GM19035 (cell line): ENCODE measurements at regions not wholly inside any gene's neighbourhood (a gene's known extent, or its start where the extent isn't known, plus 50 kb on each side); places are given as distances from the start of the nearest gene placed in this dataset.

Experiments
- ATAC-seq: cut with Tn5 transposase; IDR thresholded peaks from one replicate; pipeline ENCODE4 v1.9.1; 2021; ENCODE audit not compliant: unreplicated experiment

DNA sequence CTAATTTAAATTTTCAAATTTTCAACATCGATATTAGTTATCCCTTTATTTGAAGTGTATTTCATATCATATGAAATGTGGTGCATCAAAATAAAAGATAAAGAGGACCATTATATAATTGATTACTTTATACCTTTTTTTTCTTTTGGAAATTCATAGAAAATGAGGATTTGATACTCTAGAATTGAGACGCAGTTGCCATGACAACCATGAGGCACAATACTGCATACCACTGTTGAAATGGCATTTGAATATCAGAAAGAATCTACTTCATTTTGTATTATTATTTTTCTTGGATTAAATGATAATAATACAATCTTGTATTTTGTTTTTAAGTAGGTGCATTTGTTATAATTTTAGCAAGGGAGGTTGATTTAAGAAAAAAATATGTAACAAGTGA is 323.1 kb downstream of the PCDH18 start:
- no peak for ATAC-seq

DNA sequence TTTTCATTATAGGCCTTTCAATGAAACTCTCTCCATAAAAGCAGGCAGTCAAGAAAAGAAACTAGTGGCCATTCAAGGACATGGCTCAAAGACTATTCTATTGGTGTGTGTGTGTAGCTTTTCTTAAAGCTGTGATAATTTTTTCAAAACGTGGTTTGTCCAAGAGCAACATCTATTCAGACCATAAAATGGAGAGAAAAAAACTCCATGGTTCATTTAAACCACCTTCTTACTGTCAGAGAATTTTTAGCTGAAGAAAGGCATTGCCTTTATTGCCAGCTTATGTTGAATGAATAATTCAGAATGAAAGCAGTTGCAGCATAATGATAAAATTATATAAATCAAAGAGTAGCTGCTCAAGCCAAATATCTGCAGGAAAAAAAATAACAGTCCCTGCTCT is 325.5 kb downstream of the PCDH18 start:
- no peak for ATAC-seq

DNA sequence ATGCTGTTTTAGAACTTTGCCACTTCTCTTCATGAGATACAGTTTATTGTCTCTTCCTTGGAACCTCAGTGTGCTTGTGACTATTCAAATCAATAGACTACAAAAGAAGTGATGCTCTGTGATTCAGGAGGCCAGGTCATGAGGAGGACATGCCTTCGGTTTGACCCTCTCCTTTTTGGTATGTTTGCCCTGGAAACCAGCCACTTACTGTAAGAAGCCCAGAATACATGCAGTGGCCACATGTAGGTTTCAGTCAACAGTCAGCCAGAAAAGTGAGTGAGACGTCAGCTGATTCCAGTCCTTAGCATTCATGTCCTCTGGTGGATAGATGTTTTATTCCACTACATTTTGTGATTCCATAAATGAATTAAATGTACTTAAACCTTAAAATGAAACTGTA is 328.7 kb downstream of the PCDH18 start:
- ATAC-seq = no peak

DNA sequence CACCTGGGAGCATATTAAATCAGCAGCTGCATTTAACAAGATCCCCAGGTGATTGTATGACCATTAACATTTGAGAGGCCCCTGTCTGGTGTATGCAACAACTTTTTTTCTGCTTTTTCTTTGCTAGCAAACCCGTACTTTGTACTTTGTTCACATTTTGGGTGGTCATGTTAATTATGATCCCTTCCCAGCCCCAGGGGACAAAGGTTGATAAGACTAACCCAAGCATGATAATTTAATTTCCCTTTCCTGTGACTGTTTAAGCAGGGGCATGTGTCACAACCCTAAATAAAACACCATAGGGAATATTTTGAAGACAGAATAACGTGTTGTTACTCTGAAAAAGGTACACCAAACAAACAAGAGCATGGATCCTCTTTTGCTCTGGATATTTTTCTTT is 332.0 kb downstream of the PCDH18 start:
- ATAC-seq = no peak

DNA sequence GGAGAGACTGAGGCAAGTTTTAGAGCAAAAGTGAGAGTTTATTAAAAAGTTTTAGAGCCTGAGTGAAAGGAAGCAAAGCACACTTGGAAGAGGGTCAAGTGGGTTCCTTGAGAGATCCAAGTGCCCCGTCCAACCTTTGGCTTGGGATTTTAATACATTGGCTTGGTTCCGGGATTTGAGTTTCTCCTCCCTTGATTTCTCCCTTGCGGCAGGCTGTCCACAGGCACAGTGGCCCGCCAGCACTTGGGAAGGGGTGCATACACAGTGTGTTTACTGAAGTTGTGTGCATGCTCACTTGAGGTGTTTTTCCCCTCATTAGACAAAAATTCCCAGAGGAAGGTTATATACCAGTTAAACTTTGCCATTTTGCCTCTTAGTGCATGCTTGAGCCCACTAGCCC is 333.5 kb downstream of the PCDH18 start:
- no peak for ATAC-seq

DNA sequence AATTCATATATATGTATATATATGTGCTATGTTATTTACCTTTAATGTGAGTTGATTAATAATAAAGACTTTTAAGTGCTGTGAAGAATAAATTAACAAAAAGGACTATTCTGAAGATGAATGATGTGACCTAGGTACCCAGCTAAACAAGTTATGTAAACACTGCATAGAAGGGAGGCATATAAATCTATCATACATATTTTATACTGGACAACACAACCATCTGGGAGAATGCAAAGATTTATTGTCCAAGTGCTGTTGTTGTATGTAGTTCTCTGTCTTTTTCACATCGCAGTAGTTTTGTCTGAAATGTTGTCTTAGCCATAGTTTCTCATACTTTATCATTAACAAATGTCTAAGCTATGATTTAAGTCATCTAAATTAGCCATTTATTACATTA is 337.6 kb downstream of the PCDH18 start:
- no peak for ATAC-seq

GRCh38 chr4:137193564-137193963 is 338.7 kb downstream of the PCDH18 start:
- no peak for ATAC-seq

- no peak for ATAC-seq
Measured at GRCh38 chr4:137181293-137181899, 350.9 kb downstream of the PCDH18 start.

DNA sequence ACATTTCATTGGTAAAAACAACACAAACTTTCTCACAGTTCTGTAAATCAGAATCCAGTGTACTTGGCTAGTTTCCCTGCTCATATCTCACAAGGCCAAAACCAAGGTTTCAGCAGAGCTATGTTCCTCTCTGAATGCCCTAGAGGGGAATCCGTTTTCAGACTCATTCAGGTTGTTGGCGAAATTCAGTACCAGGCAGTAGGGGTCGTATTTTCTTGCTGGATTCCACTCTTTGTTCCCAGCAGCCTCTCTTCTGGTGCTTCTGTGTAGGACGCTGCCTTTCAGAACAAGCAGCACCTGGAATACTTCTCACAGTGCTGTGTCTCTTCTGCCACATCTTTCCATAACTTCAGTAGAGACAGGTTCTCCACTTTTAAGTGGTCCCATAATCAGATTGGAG is 351.9 kb downstream of the PCDH18 start:
- no peak for ATAC-seq

DNA sequence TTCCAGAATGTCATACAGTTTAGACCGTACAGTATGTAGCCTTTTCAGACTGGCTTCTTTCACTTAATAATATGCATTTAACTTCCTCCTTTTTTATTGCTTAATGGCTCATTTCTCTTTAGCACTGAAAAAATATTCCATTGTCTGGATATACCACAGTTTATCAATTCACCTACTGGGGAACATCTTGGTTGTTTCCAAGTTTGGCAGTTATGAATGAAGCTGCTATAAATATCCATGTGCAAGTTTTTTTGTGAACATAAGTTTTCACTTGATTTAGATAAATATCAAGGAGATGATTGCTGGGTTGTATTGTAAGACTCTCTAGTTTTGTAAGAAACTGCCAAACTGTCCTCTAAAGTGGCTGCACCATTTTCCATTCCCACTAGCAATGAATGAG is 375.5 kb downstream of the PCDH18 start:
- ATAC-seq = no peak

DNA sequence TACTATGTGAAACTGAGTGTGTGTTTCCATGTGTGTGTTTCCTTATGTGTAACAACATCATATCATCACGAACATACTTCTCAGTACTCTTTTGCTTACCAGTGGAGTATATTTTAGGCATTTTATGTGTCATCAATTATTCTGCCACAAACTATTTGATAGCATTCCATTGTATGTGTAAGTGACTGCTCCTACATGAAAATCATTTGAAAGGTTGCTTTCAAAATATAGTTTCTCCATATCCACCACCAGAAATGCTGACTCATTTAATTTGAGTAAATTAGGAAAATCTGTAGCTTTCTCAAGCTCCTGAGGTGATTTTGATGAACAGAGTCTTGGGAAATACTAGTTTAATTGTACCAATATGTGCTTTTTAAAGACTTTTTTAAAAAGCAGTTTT is 376.2 kb downstream of the PCDH18 start:
- ATAC-seq = no peak

DNA sequence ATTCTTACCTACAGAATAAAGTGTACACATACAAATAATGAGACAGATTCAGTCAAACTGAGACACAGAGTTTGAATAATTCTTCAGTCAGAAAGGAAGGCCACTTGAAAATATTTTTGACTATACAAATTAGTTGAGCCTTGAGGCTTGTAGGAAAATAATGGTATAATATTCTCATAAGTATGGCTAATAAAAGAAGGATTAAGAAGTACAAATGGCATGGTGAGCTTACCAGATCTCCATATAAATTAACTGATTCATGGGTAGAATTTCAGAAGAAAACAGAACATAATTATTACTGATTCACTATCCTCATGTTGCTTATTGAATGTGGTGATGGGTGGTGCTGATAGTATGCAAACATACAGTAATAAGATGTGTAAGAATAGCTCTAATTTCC is 401.1 kb downstream of the PCDH18 start:
- no peak for ATAC-seq

DNA sequence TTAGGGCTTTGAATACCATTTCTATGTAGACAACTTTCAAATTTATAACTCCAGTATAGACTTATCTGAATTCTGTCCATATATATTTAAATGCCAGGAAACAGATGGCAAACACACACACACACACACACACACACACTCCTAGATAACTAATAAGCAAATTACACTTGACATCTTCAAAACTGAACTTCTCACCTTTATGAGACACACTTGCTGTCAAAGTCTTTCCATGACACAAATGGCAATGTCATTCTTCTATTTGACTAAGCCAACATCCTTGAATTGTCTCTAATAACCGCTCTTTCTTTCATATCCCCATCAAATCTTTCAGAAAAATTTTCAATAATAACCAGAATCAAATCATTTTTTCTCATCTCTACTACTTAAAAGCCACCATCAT is 402.4 kb downstream of the PCDH18 start:
- ATAC-seq = no peak

DNA sequence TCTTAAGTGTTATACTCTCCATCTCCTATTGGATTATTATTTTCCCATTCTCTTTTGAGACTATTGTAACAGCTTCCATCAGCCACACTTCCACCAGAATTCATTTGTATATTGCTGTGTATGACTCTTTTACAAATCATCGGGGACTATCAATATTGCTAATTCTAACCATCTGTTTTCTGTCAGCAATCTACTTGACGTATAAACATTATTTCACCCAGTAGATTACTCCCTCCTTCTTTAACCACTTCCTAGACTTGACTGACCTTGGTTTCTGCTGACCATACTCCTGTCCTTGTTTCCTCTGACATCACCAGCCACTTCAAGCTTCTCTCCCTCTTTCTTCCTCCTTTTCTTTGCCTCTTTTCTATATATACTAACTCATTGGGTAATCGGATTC is 402.9 kb downstream of the PCDH18 start:
- ATAC-seq = no peak

DNA sequence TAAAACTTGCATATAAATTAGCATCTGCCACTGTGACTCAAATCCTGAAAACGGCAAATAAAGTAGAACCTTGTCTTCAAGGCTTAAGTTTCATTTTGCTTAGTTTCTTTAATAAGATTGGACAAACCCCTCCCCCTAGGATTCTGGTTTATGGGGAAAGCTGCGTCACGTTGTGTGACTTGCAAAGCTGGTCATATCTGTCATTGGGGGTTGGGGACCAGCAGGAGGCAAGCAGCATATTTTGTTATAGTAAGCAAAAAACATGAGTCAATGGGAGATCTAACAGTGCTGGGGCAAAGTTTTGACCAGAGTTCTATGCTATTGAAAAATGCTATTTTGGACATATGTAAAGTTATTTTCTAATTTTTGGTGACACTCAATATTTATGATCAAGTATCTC is 407.3 kb downstream of the PCDH18 start:
- no peak for ATAC-seq

DNA sequence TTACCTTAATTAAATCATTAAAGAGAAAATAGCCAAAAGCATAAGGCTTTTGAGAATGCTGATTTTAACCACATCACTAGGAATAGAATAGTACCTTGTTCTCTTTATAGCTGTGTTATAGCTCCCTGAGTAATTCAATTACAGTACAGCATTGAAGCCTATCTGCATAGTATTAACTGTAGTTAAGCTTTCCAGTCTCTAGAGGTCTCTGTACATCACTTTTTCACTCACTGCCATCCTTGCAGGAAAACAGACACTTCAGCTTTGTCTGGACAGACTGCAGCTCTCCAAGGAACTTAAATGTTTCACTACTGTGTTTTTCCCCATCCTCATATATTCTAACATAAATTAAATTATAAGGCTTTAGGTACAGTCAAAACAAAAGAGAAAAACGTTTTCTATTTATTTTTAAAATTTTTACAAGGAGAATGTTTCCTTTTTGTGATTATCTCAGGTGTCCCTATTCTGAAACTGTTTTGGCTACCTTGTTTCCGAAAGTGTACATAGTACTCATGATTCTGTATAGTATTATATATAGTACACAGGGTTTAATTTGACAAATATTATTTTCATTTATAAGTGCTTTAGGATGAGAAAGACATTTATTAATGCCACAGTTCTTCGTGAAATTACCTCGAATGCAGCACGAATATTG is 407.9 kb downstream of the PCDH18 start:
- peak; percentile 88 for ATAC-seq

DNA sequence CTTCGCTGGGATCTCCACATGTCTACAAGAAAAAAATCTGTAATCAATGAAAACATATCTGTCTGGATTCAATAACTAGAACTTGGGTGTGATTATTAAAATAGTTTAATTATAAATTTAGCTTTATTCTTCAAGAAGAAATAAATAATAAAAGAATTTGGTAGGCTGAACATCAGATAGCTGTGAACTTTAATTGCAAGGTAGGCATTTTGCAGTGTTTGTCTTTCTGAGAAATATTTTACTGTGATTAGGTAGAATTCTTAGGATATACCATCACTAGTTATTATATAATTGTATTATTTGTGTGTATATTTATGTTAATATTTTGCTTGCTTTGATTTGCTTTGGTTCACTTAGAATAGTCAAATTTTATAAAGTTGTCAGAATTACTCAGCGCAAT is 409.4 kb downstream of the PCDH18 start:
- ATAC-seq = no peak

DNA sequence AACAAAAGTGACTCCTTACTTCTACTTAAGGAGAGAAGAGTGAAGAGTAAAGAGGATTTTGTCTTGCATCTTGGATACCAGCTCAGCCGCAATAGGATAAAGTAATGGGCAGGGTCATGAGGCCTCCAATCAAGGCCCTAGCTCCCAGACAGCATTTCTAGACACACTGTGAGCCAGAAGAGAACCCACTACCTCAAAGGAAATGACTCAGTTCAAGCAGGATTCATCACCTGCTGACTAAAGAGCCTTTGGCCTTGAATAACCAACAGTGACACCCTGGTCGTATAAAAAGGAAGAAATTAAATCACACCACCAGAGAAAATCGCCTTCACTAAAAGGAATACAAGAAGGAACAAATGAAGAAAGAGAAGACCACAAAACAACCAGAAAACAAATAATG is 416.1 kb downstream of the PCDH18 start:
- no peak for ATAC-seq

DNA sequence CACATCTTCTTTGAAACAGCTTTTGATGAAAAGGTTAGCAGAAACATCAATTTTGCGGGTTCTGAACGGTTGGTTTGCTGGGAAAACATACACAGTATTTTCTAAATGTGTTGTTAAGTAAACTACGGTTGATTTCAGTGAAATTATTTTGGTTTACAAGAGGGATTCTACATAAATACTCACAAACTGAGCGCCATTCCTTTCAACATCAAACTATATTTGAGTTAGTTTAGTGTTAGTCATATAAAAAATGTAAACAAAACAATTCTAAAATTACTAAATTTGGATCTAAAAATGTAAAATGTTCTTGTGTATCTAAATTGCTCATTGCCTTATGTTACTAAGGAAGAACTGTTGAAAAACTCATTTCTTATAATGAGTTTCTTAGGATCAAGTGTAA is 425.6 kb downstream of the PCDH18 start:
- ATAC-seq = no peak

DNA sequence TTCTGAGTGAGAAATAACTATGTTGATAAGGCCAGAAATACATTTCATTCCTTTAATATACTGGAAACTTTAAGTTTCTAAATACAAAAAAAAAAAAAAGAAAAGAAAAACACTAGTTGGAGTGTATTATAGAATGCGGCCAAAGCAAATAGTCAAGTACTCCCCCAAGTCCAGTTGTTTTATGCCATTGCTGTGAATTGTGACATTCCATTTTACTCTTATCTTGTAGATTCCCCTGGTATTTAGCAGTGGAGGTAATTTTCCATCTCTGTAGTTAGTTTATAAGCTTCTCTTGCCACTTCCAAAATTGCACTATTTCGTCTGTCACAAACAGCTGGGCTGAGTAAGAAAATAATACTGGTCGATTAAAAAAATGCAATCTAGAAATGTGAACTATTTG is 426.0 kb downstream of the PCDH18 start:
- ATAC-seq = no peak

DNA sequence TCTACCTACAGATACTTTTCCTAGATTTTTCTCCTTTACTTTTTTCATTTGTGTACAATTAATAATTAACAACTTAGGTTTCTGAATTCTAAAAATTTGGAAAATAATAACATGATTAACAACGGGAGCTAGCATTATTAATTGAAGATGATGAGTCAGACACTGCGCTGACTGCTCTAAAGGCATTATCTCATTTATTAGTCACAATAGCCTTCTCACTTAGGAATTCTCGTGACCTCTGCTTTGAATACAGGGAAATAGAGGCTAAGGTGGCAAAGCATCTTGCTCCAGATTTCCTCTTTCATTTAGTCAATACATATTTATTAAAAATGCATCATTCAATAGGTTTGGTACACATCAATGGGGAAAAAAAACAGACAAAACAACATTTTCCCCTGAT is 441.3 kb downstream of the PCDH18 start:
- ATAC-seq = no peak

DNA sequence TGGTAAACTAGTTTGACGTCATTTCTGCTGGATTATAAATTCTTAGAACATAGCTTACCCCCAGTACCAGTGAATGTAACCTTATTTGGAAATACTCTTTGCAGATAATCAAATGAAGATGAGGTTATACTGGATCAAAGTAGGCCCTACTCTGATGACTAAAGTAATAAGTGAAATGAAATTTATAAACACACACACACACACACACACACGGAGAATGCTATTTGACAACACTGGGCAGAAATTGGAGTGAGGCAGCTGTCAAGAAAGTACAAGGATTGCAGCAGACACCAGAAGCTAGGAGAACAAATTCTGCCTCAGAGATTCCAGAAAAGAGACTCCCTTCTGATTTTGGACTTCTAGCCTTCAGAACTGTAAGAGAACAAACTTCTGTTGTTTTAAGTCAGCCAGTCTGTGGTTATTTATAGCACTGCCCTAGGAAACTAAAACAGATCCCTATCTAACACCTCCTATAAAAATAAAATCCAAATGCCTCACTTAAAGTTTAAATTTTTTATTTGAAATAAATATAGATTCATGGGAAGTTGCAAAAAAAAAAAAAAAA is 448.6 kb downstream of the PCDH18 start:
- ATAC-seq = no peak

- ATAC-seq = no peak
Measured at GRCh38 chr4:137082061-137082460, 450.2 kb downstream of the PCDH18 start.
